Mucosa of gallbladder (tissue), 1 donor: ENCODE measurements at regions not wholly inside any gene's neighbourhood (a gene's known extent, or its start where the extent isn't known, plus 50 kb on each side); places are given as distances from the start of the nearest gene placed in this dataset.

Experiments used
- DNase-seq: peaks from one replicate; pipeline ENCODE4 v3.0.0-alpha.2; 2020; ENCODE audit warnings: low spot score
- donor health status: DM: no; HTN: no; CAD: no.

- no peak for DNase-seq
Observed at GRCh38 chr11:43575913-43576310, 104.6 kb upstream of the HSD17B12 start.

- DNase-seq = no peak
Observed at GRCh38 chr11:43576320-43576802, 104.2 kb upstream of the HSD17B12 start.

GRCh38 chr11:43576803-43577521 is 103.6 kb upstream of the HSD17B12 start:
- peak; percentile 25 for DNase-seq

- no peak for DNase-seq
Observed at GRCh38 chr11:43577566-43578264, 102.8 kb upstream of the HSD17B12 start.

GRCh38 chr11:43578346-43579170 is 102.0 kb upstream of the HSD17B12 start:
- DNase-seq = no peak

- DNase-seq = no peak
Observed at GRCh38 chr11:43579171-43579918, 101.2 kb upstream of the HSD17B12 start.

GRCh38 chr11:43579919-43580276 is 100.6 kb upstream of the HSD17B12 start:
- no peak for DNase-seq

GRCh38 chr11:43580735-43581369 is 99.7 kb upstream of the HSD17B12 start:
- DNase-seq = no peak

- DNase-seq = no peak
Observed at GRCh38 chr11:43581370-43582023, 99.0 kb upstream of the HSD17B12 start.

- DNase-seq = no peak
Observed at GRCh38 chr11:43582024-43582862, 98.3 kb upstream of the HSD17B12 start.

GRCh38 chr11:43582863-43583462 is 97.6 kb upstream of the HSD17B12 start:
- no peak for DNase-seq

- DNase-seq = no peak
Observed at GRCh38 chr11:43583548-43583947, 97.0 kb upstream of the HSD17B12 start.

- DNase-seq = no peak
Observed at GRCh38 chr11:43585877-43586608, 94.5 kb upstream of the HSD17B12 start.

GRCh38 chr11:43589601-43590250 is 90.8 kb upstream of the HSD17B12 start:
- DNase-seq = no peak

GRCh38 chr11:43601511-43601910 is 79.0 kb upstream of the HSD17B12 start:
- DNase-seq = no peak

GRCh38 chr11:43602670-43603069 is 77.9 kb upstream of the HSD17B12 start:
- no peak for DNase-seq

GRCh38 chr11:43614214-43614613 is 66.3 kb upstream of the HSD17B12 start:
- no peak for DNase-seq

- DNase-seq = no peak
Observed at GRCh38 chr11:43619863-43620505, 60.6 kb upstream of the HSD17B12 start.
